ENCODE measurements at regions not wholly inside any gene's neighbourhood (a gene's known extent, or its start where the extent isn't known, plus 50 kb on each side); places are given as distances from the start of the nearest gene placed in this dataset.

- FAIRE-seq (no peak), ATAC-seq (no peak), DNase-seq (ENCODE audit: low read depth in 1 of 2, low spot score in 1 of 2) (no peak)
- CTCF ChIA-PET = no interaction called here
- WGBS (ENCODE audit: missing lambda C conversion rate) = 34% methylated on average over 4 of the region's 4 CpGs
- POLR2A ChIA-PET = no interaction called here
- Histone ChIP-seq H3K27ac (no peak overlapping the region), H3K9me3 (0 out of 3 replicates have a peak, but pooled peaks cover 6% of the 10 kb centered on the region), H3K4me2 (no peak overlapping the region), H3K4me3 (no peak overlapping the region), H3K4me1 (no peaks in the 10 kb centered on the region)
- no peak for TF ChIP-seq KDM1A (IDR thresholded peaks at IDR 0.05; ENCODE audit: low read depth)
- no peak for TF ChIP-seq PBX3 (IDR thresholded peaks at IDR 0.05)
- TF ChIP-seq ZFP36 (IDR thresholded peaks at IDR 0.05; ENCODE audit: borderline replicate concordance, partially characterized antibody) = no peak
- no peak for TF ChIP-seq NR3C1 (IDR thresholded peaks at IDR 0.05)
Observed at GRCh38 chr10:108791030-108791429, 1132.3 kb downstream of the XPNPEP1 start.

GRCh38 chr10:108789919-108790318, 1133.4 kb downstream of the XPNPEP1 start:
- no peak for ATAC-seq
- no peak for FAIRE-seq
- Histone ChIP-seq H3K4me3 (no peak overlapping the region), H3K4me2 (no peak overlapping the region), H3K9me3 (0 out of 3 replicates have a peak, but pooled peaks cover 9% of the 10 kb centered on the region), H3K4me1 (no peaks in the 10 kb centered on the region), H3K27ac (no peak overlapping the region)
- no peak for DNase-seq (ENCODE audit: low read depth in 1 of 2, low spot score in 1 of 2)
- POLR2A ChIA-PET = no interaction called here
- CTCF ChIA-PET = no interaction called here
- TF ChIP-seq KDM1A (IDR thresholded peaks at IDR 0.05; ENCODE audit: low read depth) (no peak), ZFP36 (IDR thresholded peaks at IDR 0.05; ENCODE audit: borderline replicate concordance, partially characterized antibody) (no peak), RNF2 (IDR thresholded peaks at IDR 0.05; ENCODE audit: borderline replicate concordance, low read depth) (no peak), JUN (IDR thresholded peaks at IDR 0.05) (no peak), CTCF (IDR thresholded peaks at IDR 0.05) (no peak), CBX8 (IDR thresholded peaks at IDR 0.05) (no peak), HMGXB4 (CRISPR knock-in tag; IDR thresholded peaks at IDR 0.05; ENCODE audit: borderline replicate concordance) (no peak), NPAS2 (CRISPR knock-in tag; IDR thresholded peaks at IDR 0.05; ENCODE audit: borderline replicate concordance) (no peak), NFE2L2 (conservative IDR thresholded peaks at IDR 0.05; ENCODE audit: low read length) (no peak), POLR2A (IDR thresholded peaks at IDR 0.05; ENCODE audit: low read length) (no peak)
- 10% methylated on average over 1 of the region's 1 CpG for WGBS (ENCODE audit: missing lambda C conversion rate)

GRCh38 chr10:108789336-108789735, 1134.0 kb downstream of the XPNPEP1 start:
- H3K9me3 ChIP-seq = peaks cover 14% of the 10 kb centered on the region; the same call in 1 of the 3 replicates
- FAIRE-seq = no peak
- POLR2A ChIA-PET = no interaction called here
- WGBS (ENCODE audit: missing lambda C conversion rate) = under 1% methylated on average over 2 of the region's 2 CpGs
- ATAC-seq = no peak
- no peak overlapping the region for H3K27ac ChIP-seq
- CTCF ChIA-PET = no interaction called here
- no peak overlapping the region for H3K4me2 ChIP-seq
- TF ChIP-seq JUN (IDR thresholded peaks at IDR 0.05) (no peak), REST (IDR thresholded peaks at IDR 0.05) (no peak)
- no peak for DNase-seq (ENCODE audit: low read depth in 1 of 2, low spot score in 1 of 2)
- no peak overlapping the region for H3K4me3 ChIP-seq
- H3K4me1 ChIP-seq = no peaks in the 10 kb centered on the region
